ENCODE measurements at regions not wholly inside any gene's neighbourhood (a gene's known extent, or its start where the extent isn't known, plus 50 kb on each side); places are given as distances from the start of the nearest gene placed in this dataset.
"Not testable (repeated sequence)": the region's sequence is repeated elsewhere in the genome, so short reads cannot be mapped to it uniquely, and the experiment has no call there.

- not testable (repeated sequence) for DNase-seq
These were observed 55.3 kb upstream of the THOC2 start for GRCh38 chrX:123788193-123788592.

- no peak for DNase-seq
These were observed 55.9 kb upstream of the THOC2 start for GRCh38 chrX:123788744-123789143.

GRCh38 chrX:123797543-123798447 is 62.1 kb upstream of the XIAP start:
- DNase-seq = no peak

GRCh38 chrX:123798706-123799430 is 61.0 kb upstream of the XIAP start:
- DNase-seq = not testable (repeated sequence)

GRCh38 chrX:123801901-123802300 is 58.0 kb upstream of the XIAP start:
- DNase-seq = no peak

GRCh38 chrX:123803331-123803983 is 56.4 kb upstream of the XIAP start:
- peak; percentile 46 for DNase-seq

- DNase-seq = not testable (repeated sequence)
These were observed 55.9 kb upstream of the XIAP start for GRCh38 chrX:123803984-123804365.

- DNase-seq = no peak
These were observed 51.9 kb upstream of the XIAP start for GRCh38 chrX:123807835-123808416.

GRCh38 chrX:123809854-123810375 is 49.9 kb upstream of the XIAP start:
- DNase-seq = no peak

Data from CD4-positive, alpha-beta T cell treated with Interleukin-10 for 1 hour (primary cell).